Mesendoderm (in vitro differentiated cells): ENCODE measurements at regions not wholly inside any gene's neighbourhood (a gene's known extent, or its start where the extent isn't known, plus 50 kb on each side); places are given as distances from the start of the nearest gene placed in this dataset.
"Not testable (repeated sequence)": the region's sequence is repeated elsewhere in the genome, so short reads cannot be mapped to it uniquely, and the experiment has no call there.

Source experiments
- DNase-seq: peaks from one replicate; pipeline ENCODE4 v3.0.0; 2013
- H2AK5ac ChIP-seq: 2 replicates; pipeline ENCODE4 v1.6.1; 2013; ENCODE audit warnings: low read length, inconsistent platforms
- H2BK120ac ChIP-seq: 2 replicates; pipeline ENCODE4 v1.6.1; 2013; ENCODE audit warnings: low read depth, mild to moderate bottlenecking, low read length, moderate library complexity, mixed read lengths
- H2BK15ac ChIP-seq: replicated peaks from 2 replicates; pipeline ENCODE4 v1.6.1; 2013; ENCODE audit warnings: low read depth, mild to moderate bottlenecking, moderate library complexity
- H2BK5ac ChIP-seq: 2 replicates; pipeline ENCODE4 v1.6.1; 2013; ENCODE audit warnings: low read length, inconsistent platforms
- H3K18ac ChIP-seq: 2 replicates; pipeline ENCODE4 v1.6.1; 2013; ENCODE audit warnings: mild to moderate bottlenecking, low read length, mixed read lengths
- H3K23ac ChIP-seq: one replicate; pipeline ENCODE4 v1.6.1; 2013; ENCODE audit warnings: low read length
- H3K27ac ChIP-seq: 2 replicates; pipeline ENCODE4 v1.5.1; 2013; ENCODE audit warnings: low read depth, mild to moderate bottlenecking, inconsistent platforms, low read length, moderate library complexity
- H3K27me3 ChIP-seq: 2 replicates; pipeline ENCODE4 v1.6.1; 2013; ENCODE audit warnings: low read length, control low read depth, mild to moderate bottlenecking, inconsistent platforms; ENCODE audit not compliant: insufficient read depth, poor library complexity
- H3K36me3 ChIP-seq: 2 replicates; pipeline ENCODE4 v1.6.1; 2013; ENCODE audit warnings: low read length, inconsistent platforms; ENCODE audit not compliant: control insufficient read depth, insufficient read depth
- H3K4ac ChIP-seq: one replicate; pipeline ENCODE4 v1.6.1; 2013; ENCODE audit warnings: low read depth, mild to moderate bottlenecking, low read length, moderate library complexity
- H3K4me1 ChIP-seq: 2 replicates; pipeline ENCODE4 v1.6.1; 2013; ENCODE audit warnings: low read depth, low read length, inconsistent platforms; ENCODE audit not compliant: control insufficient read depth
- H3K4me2 ChIP-seq: 2 replicates; pipeline ENCODE4 v1.6.1; 2013; ENCODE audit warnings: low read length
- H3K4me3 ChIP-seq: 2 replicates; pipeline ENCODE4 v1.5.1; 2013; ENCODE audit warnings: mild to moderate bottlenecking, low read length
- H3K56ac ChIP-seq: one replicate; pipeline ENCODE4 v1.6.1; 2013; ENCODE audit warnings: low read length
- H3K79me1 ChIP-seq: 2 replicates; pipeline ENCODE4 v1.6.1; 2013; ENCODE audit warnings: low read length, inconsistent platforms
- H3K79me2 ChIP-seq: 2 replicates; pipeline ENCODE4 v1.6.1; 2013; ENCODE audit warnings: mild to moderate bottlenecking, low read length; ENCODE audit not compliant: control insufficient read depth, insufficient read depth
- H3K9ac ChIP-seq: 2 replicates; pipeline ENCODE4 v1.6.1; 2013; ENCODE audit warnings: low read length, inconsistent platforms
- H4K5ac ChIP-seq: one replicate; pipeline ENCODE4 v1.6.1; 2013; ENCODE audit warnings: low read length
- H4K8ac ChIP-seq: one replicate; pipeline ENCODE4 v1.6.1; 2013; ENCODE audit warnings: low read depth, mild to moderate bottlenecking, control low read depth, low read length, moderate library complexity
- WGBS: extraction: QIAGEN DNeasy Blood & Tissue Kit; methylation state at CpG from one replicate; pipeline ENCODE4 v1.1.7; 2013; ENCODE audit warnings: low lambda C conversion rate, missing lambda C conversion rate; ENCODE audit not compliant: insufficient coverage; ENCODE audit errors: extremely low coverage; 5-methylcytosine and 5-hydroxymethylcytosine counted together

- H3K23ac ChIP-seq, H2AK5ac ChIP-seq: not testable (repeated sequence)
- no CpG with 5 or more reads among the region's 1 CpG for WGBS
Observed at GRCh38 chr7:150063195-150063594, 189.4 kb downstream of the ATP6V0E2 start.

GRCh38 chr7:150069555-150070313 is 196.0 kb downstream of the ATP6V0E2 start:
- not testable (repeated sequence) for H3K9ac ChIP-seq, H3K27ac ChIP-seq, H3K4me3 ChIP-seq, H3K4me1 ChIP-seq, H2BK15ac ChIP-seq, H3K56ac ChIP-seq, H3K4ac ChIP-seq, H4K8ac ChIP-seq, H2BK5ac ChIP-seq, H3K23ac ChIP-seq, H2AK5ac ChIP-seq, H2BK120ac ChIP-seq, H4K5ac ChIP-seq, H3K27me3 ChIP-seq, H3K79me2 ChIP-seq, H3K79me1 ChIP-seq, H3K4me2 ChIP-seq, H3K18ac ChIP-seq, H3K36me3 ChIP-seq
- WGBS: no CpG with 5 or more reads among the region's 10 CpGs
- peak; percentile 32 for DNase-seq

More at GRCh38 chr7:150063195-150063594, 189.4 kb downstream of the ATP6V0E2 start:
- not testable (repeated sequence) for H3K4ac ChIP-seq, H2BK5ac ChIP-seq, H3K4me3 ChIP-seq, H3K27ac ChIP-seq, H2BK120ac ChIP-seq, H4K8ac ChIP-seq, H3K4me2 ChIP-seq, H3K18ac ChIP-seq, H4K5ac ChIP-seq, H3K27me3 ChIP-seq, H3K4me1 ChIP-seq, DNase-seq, H3K79me2 ChIP-seq, H3K79me1 ChIP-seq, H3K56ac ChIP-seq, H3K36me3 ChIP-seq, H3K9ac ChIP-seq, H2BK15ac ChIP-seq

- H3K27ac ChIP-seq: not testable (repeated sequence)
Observed at GRCh38 chr7:150077543-150077942, 203.8 kb downstream of the ATP6V0E2 start.

GRCh38 chr7:150081865-150082264 is 208.1 kb downstream of the ATP6V0E2 start:
- H3K4me1 ChIP-seq, DNase-seq, H3K4ac ChIP-seq, H2BK5ac ChIP-seq, H2BK15ac ChIP-seq, H4K5ac ChIP-seq, H3K4me2 ChIP-seq, H3K4me3 ChIP-seq, H3K36me3 ChIP-seq, H3K56ac ChIP-seq, H2BK120ac ChIP-seq, H3K18ac ChIP-seq, H2AK5ac ChIP-seq, H3K23ac ChIP-seq, H3K79me1 ChIP-seq, H3K27me3 ChIP-seq, H3K9ac ChIP-seq, H3K79me2 ChIP-seq, H3K27ac ChIP-seq, H4K8ac ChIP-seq: not testable (repeated sequence)

More at GRCh38 chr7:150077543-150077942, 203.8 kb downstream of the ATP6V0E2 start:
- not testable (repeated sequence) for H2BK15ac ChIP-seq, H3K27me3 ChIP-seq, H3K4me3 ChIP-seq, H4K5ac ChIP-seq, H2BK120ac ChIP-seq, H3K79me2 ChIP-seq, H3K4ac ChIP-seq, H3K36me3 ChIP-seq, H3K56ac ChIP-seq, H2BK5ac ChIP-seq, H2AK5ac ChIP-seq, H3K18ac ChIP-seq, H3K4me2 ChIP-seq, H3K4me1 ChIP-seq, DNase-seq, H3K79me1 ChIP-seq, H4K8ac ChIP-seq, H3K9ac ChIP-seq, H3K23ac ChIP-seq
- no CpG with 5 or more reads among the region's 1 CpG for WGBS

GRCh38 chr7:150084724-150085123 is 211.0 kb downstream of the ATP6V0E2 start:
- WGBS: no CpG with 5 or more reads among the region's 4 CpGs
- DNase-seq: peak; percentile 10
- H3K4me3 ChIP-seq: not testable (repeated sequence)

GRCh38 chr7:150087478-150087877 is 213.7 kb downstream of the ATP6V0E2 start:
- not testable (repeated sequence) for H3K4me3 ChIP-seq, DNase-seq, H2BK5ac ChIP-seq, H2BK15ac ChIP-seq, H3K56ac ChIP-seq, H2AK5ac ChIP-seq, H3K4me2 ChIP-seq, H3K79me1 ChIP-seq, H3K23ac ChIP-seq, H3K79me2 ChIP-seq, H2BK120ac ChIP-seq, H3K27ac ChIP-seq, H4K5ac ChIP-seq, H3K4me1 ChIP-seq, H3K27me3 ChIP-seq, H3K36me3 ChIP-seq, H3K9ac ChIP-seq, H4K8ac ChIP-seq, H3K4ac ChIP-seq, H3K18ac ChIP-seq
- no CpG with 5 or more reads among the region's 4 CpGs for WGBS

More at GRCh38 chr7:150084724-150085123, 211.0 kb downstream of the ATP6V0E2 start:
- H3K56ac ChIP-seq, H3K9ac ChIP-seq, H4K5ac ChIP-seq, H3K18ac ChIP-seq, H2AK5ac ChIP-seq, H4K8ac ChIP-seq, H3K4me1 ChIP-seq, H3K23ac ChIP-seq, H3K4ac ChIP-seq, H3K27me3 ChIP-seq, H3K79me1 ChIP-seq, H3K36me3 ChIP-seq, H3K79me2 ChIP-seq, H2BK5ac ChIP-seq, H3K27ac ChIP-seq, H2BK15ac ChIP-seq, H2BK120ac ChIP-seq, H3K4me2 ChIP-seq: not testable (repeated sequence)
